H1 (cell line): ENCODE measurements at regions not wholly inside any gene's neighbourhood (a gene's known extent, or its start where the extent isn't known, plus 50 kb on each side); places are given as distances from the start of the nearest gene placed in this dataset.

Experiments
- CTCF ChIA-PET: fragments of 300-600 bp; sonication (Branson Sonifier 250); formaldehyde crosslinking; loops from one replicate; lab custom pipeline; 2021; ENCODE audit not compliant: partially characterized antibody; lab: Charles Lee
- POLR2A ChIA-PET: fragments of 300-600 bp; sonication (Branson Sonifier 250); formaldehyde crosslinking; loops from one replicate; lab custom pipeline; 2021; ENCODE audit warnings: inconsistent platforms; ENCODE audit not compliant: partially characterized antibody; lab: Charles Lee
- DNase-seq, 2 experiments: peaks; one replicate each; pipeline versions ENCODE4 v3.0.0 to v3.0.0-alpha.2; 2010 to 2022; ENCODE audit warnings: low spot score in 2 of 2, low read depth in 1 of 2, mixed read lengths in 1 of 2
- FAIRE-seq: peaks from 2 replicates; lab custom pipeline; 2011; peaks lifted over from hg19 to GRCh38; lab: Jason Lieb, UNC
- H2AFZ ChIP-seq: 2 replicates; pipeline ENCODE4 v1.8.1; 2012; ENCODE audit warnings: low read length, inconsistent platforms
- H2AK5ac ChIP-seq: 2 replicates; pipeline ENCODE4 v1.6.1; 2013; ENCODE audit warnings: low read depth, low read length
- H2BK120ac ChIP-seq: replicated peaks from 2 replicates; pipeline ENCODE3; 2013; ENCODE audit warnings: low read depth, low read length, inconsistent platforms
- H2BK12ac ChIP-seq: 2 replicates; pipeline ENCODE4 v1.6.1; 2013; ENCODE audit warnings: low read depth, low read length
- H2BK15ac ChIP-seq: 2 replicates; pipeline ENCODE4 v1.6.1; 2013; ENCODE audit warnings: low read length
- H2BK20ac ChIP-seq: 2 replicates; pipeline ENCODE4 v1.6.1; 2013; ENCODE audit warnings: low read length
- H2BK5ac ChIP-seq: 2 replicates; pipeline ENCODE4 v1.6.1; 2013; ENCODE audit warnings: low read depth, low read length
- H3K14ac ChIP-seq: 2 replicates; pipeline ENCODE4 v1.6.1; 2013; ENCODE audit warnings: inconsistent platforms; ENCODE audit not compliant: insufficient read length
- H3K18ac ChIP-seq: 2 replicates; pipeline ENCODE4 v1.6.1; 2013; ENCODE audit warnings: low read length; ENCODE audit errors: extremely low read depth
- H3K23ac ChIP-seq: 2 replicates; pipeline ENCODE4 v1.6.1; 2013; ENCODE audit warnings: inconsistent platforms; ENCODE audit not compliant: insufficient read length
- H3K23me2 ChIP-seq: 2 replicates; pipeline ENCODE4 v1.6.1; 2013; ENCODE audit warnings: low read depth, low read length
- H3K27ac ChIP-seq: 2 replicates; pipeline ENCODE4 v1.6.1; 2011; ENCODE audit warnings: low read depth, low read length, inconsistent platforms
- H3K27me3 ChIP-seq, 4 experiments: replicated peaks in 1 of 4; 1 replicate in 1 of 4; 2 replicates in 3 of 4; pipeline versions ENCODE4 v1.6.1 to v1.8.1; 2011 to 2013; ENCODE audit warnings: low read length in 3 of 4, mild to moderate bottlenecking in 3 of 4, inconsistent platforms in 2 of 4, mixed read lengths in 2 of 4, moderate library complexity in 1 of 4; ENCODE audit not compliant: control insufficient read depth in 3 of 4, insufficient read depth in 3 of 4; ENCODE audit errors: extremely low read depth in 1 of 4
- H3K36me3 ChIP-seq, 4 experiments: 2 replicates each; pipeline versions ENCODE4 v1.6.1 to v1.8.1; 2011 to 2013; ENCODE audit warnings: mild to moderate bottlenecking in 4 of 4, low read length in 3 of 4, moderate library complexity in 2 of 4, control low read depth in 1 of 4, inconsistent platforms in 1 of 4; ENCODE audit not compliant: insufficient read depth in 4 of 4, control insufficient read depth in 2 of 4
- H3K4ac ChIP-seq: replicated peaks from 2 replicates; pipeline ENCODE3; 2013; ENCODE audit warnings: low read length, low read depth, mixed read lengths, inconsistent platforms; ENCODE audit not compliant: insufficient read length
- H3K4me1 ChIP-seq, 4 experiments: replicated peaks in 1 of 4; 1 replicate in 1 of 4; 2 replicates in 3 of 4; pipeline versions ENCODE4 v1.6.1 to v1.8.1; 2011 to 2013; ENCODE audit warnings: low read length in 3 of 4, inconsistent platforms in 2 of 4, mixed read lengths in 1 of 4; ENCODE audit not compliant: insufficient read depth in 4 of 4, control insufficient read depth in 3 of 4
- H3K4me2 ChIP-seq, 2 experiments: 2 replicates each; pipeline versions ENCODE4 v1.6.1 to v1.8.1; 2011 to 2013; ENCODE audit warnings: low read depth in 2 of 2, low read length in 2 of 2, control low read depth in 1 of 2, inconsistent platforms in 1 of 2, mild to moderate bottlenecking in 1 of 2; ENCODE audit not compliant: insufficient read depth in 1 of 2
- H3K4me3 ChIP-seq, 4 experiments: fragments of 200-600, 300-600 bp in 1 of 4; sonication (generic), shearing (Covaris generic), sonication (Bioruptor Twin) in 1 of 4; 2 replicates each; pipeline versions ENCODE4 v1.5.1 to v1.8.1; 2011 to 2016; ENCODE audit warnings: low read length in 4 of 4, low read depth in 3 of 4, control low read depth in 2 of 4, inconsistent platforms in 2 of 4, mild to moderate bottlenecking in 2 of 4, mixed read lengths in 1 of 4, moderate library complexity in 1 of 4; ENCODE audit not compliant: insufficient read depth in 2 of 4; ENCODE audit errors: extremely low read depth in 1 of 4
- H3K56ac ChIP-seq: replicated peaks from 2 replicates; pipeline ENCODE3; 2013; ENCODE audit warnings: low read depth, mild to moderate bottlenecking, mixed read lengths, low read length, inconsistent platforms; ENCODE audit not compliant: insufficient read length
- H3K79me1 ChIP-seq: 2 replicates; pipeline ENCODE4 v1.6.1; 2013; ENCODE audit warnings: low read depth, low read length, control low read depth
- H3K79me2 ChIP-seq, 2 experiments: 2 replicates each; pipeline versions ENCODE4 v1.6.1 to v1.8.1; 2012 to 2013; ENCODE audit warnings: low read length in 2 of 2, mild to moderate bottlenecking in 2 of 2, inconsistent platforms in 1 of 2; ENCODE audit not compliant: insufficient read depth in 2 of 2, control insufficient read depth in 1 of 2
- H3K9ac ChIP-seq, 4 experiments: replicated peaks in 1 of 4; 1 replicate in 1 of 4; 2 replicates in 3 of 4; pipeline versions ENCODE4 v1.6.1 to v1.8.1; 2011 to 2013; ENCODE audit warnings: low read depth in 3 of 4, low read length in 3 of 4, control low read depth in 2 of 4, mild to moderate bottlenecking in 2 of 4, moderate library complexity in 2 of 4, inconsistent platforms in 1 of 4; ENCODE audit errors: extremely low read depth in 1 of 4
- H3K9me3 ChIP-seq, 2 experiments: 2 replicates each; pipeline versions ENCODE4 v1.6.1 to v1.8.1; 2012 to 2013; ENCODE audit warnings: mild to moderate bottlenecking in 2 of 2, moderate library complexity in 2 of 2, control low read depth in 1 of 2, inconsistent platforms in 1 of 2, low read depth in 1 of 2, low read length in 1 of 2, mixed read lengths in 1 of 2; ENCODE audit not compliant: insufficient read depth in 2 of 2
- H4K20me1 ChIP-seq, 2 experiments: replicated peaks in 1 of 2; 2 replicates each; pipeline versions ENCODE3 to v1.8.1; 2011 to 2013; ENCODE audit warnings: inconsistent platforms in 2 of 2, low read length in 2 of 2, mild to moderate bottlenecking in 1 of 2; ENCODE audit not compliant: insufficient read depth in 2 of 2, control insufficient read depth in 1 of 2
- H4K5ac ChIP-seq: 2 replicates; pipeline ENCODE4 v1.6.1; 2013; ENCODE audit warnings: low read length, low read depth, mixed read lengths, inconsistent platforms; ENCODE audit not compliant: insufficient read length
- H4K8ac ChIP-seq: 2 replicates; pipeline ENCODE4 v1.8.0; 2013; ENCODE audit warnings: mild to moderate bottlenecking, moderate library complexity, low read length, inconsistent platforms; ENCODE audit not compliant: insufficient read depth; ENCODE audit errors: extremely low read depth
- H4K91ac ChIP-seq: replicated peaks from 2 replicates; pipeline ENCODE3; 2013; ENCODE audit warnings: low read length, mixed read lengths, inconsistent platforms; ENCODE audit not compliant: insufficient read length
- CEBPB ChIP-seq: IDR thresholded peaks from 2 replicates; pipeline ENCODE4 v1.6.1; 2012; ENCODE audit warnings: low read depth, low read length
- CREB1 ChIP-seq: IDR thresholded peaks from 2 replicates; pipeline ENCODE4 v1.6.1; 2012; ENCODE audit warnings: inconsistent platforms
- CTBP2 ChIP-seq: IDR thresholded peaks from 2 replicates; pipeline ENCODE4 v1.7.0; 2011; ENCODE audit warnings: borderline replicate concordance, mild to moderate bottlenecking, moderate library complexity, mixed read lengths, low read length; ENCODE audit not compliant: insufficient read depth, insufficient read length
- EGR1 ChIP-seq: IDR thresholded peaks from 2 replicates; pipeline ENCODE4 v1.6.1; 2011; ENCODE audit warnings: low read depth, low read length, borderline replicate concordance
- EZH2 ChIP-seq: fragments of 200-600 bp; sonication (generic); IDR thresholded peaks from 2 replicates; pipeline ENCODE4 v1.7.1; 2012; ENCODE audit warnings: low read depth, mild to moderate bottlenecking, moderate library complexity, low read length, inconsistent platforms; ENCODE audit not compliant: severe bottlenecking
- FOSL1 ChIP-seq: IDR thresholded peaks from 2 replicates; pipeline ENCODE4 v1.6.1; 2011; ENCODE audit warnings: mild to moderate bottlenecking, low read depth, low read length, moderate library complexity; ENCODE audit not compliant: insufficient read depth
- HDAC6 ChIP-seq: IDR thresholded peaks from one replicate; pipeline ENCODE4 v1.7.1; 2012; ENCODE audit warnings: low read depth, mild to moderate bottlenecking, inconsistent platforms, low read length, moderate library complexity
- MAX ChIP-seq: IDR thresholded peaks from 2 replicates; pipeline ENCODE4 v1.6.1; 2012; ENCODE audit warnings: inconsistent platforms
- RFX5 ChIP-seq: IDR thresholded peaks from 2 replicates; pipeline ENCODE4 v1.6.1; 2011; ENCODE audit warnings: low read depth, low read length, improper control_type of control experiment, borderline replicate concordance
- SIN3A ChIP-seq, 2 experiments: IDR thresholded peaks in 1 of 2; conservative IDR thresholded peaks in 1 of 2; 2 replicates each; pipeline ENCODE4 v1.6.1; 2011 to 2012; ENCODE audit warnings: low read length in 2 of 2, improper control_type of control experiment in 1 of 2, low read depth in 1 of 2, mild to moderate bottlenecking in 1 of 2
- SIX5 ChIP-seq: IDR thresholded peaks from 2 replicates; pipeline ENCODE4 v1.6.1; 2011; ENCODE audit warnings: mild to moderate bottlenecking, low read depth, low read length
- SRF ChIP-seq: IDR thresholded peaks from 2 replicates; pipeline ENCODE4 v1.6.1; 2011; ENCODE audit warnings: mild to moderate bottlenecking, low read depth, low read length, moderate library complexity
- USF2 ChIP-seq: IDR thresholded peaks from 2 replicates; pipeline ENCODE4 v1.6.1; 2011; ENCODE audit warnings: low read length, improper control_type of control experiment
- YY1 ChIP-seq: IDR thresholded peaks from 2 replicates; pipeline ENCODE4 v1.6.1; 2011; ENCODE audit warnings: low read depth, mild to moderate bottlenecking, low read length
- WGBS, 2 experiments: shearing (Covaris generic) in 1 of 2; methylation state at CpG; one replicate each; pipeline versions ENCODE4 v1.1.6 to v1.1.7; 2013 to 2015; ENCODE audit warnings: low lambda C conversion rate in 2 of 2, mixed read lengths in 2 of 2, inconsistent platforms in 1 of 2, low coverage in 1 of 2, missing lambda C conversion rate in 1 of 2; ENCODE audit not compliant: insufficient replicate concordance in 2 of 2, insufficient coverage in 1 of 2, insufficient read length in 1 of 2; ENCODE audit errors: extremely low coverage in 1 of 2, missing lambda C conversion rate in 1 of 2; 5-methylcytosine and 5-hydroxymethylcytosine counted together

GRCh38 chr2:163351143-163351542 is 384.7 kb downstream of the FIGN start:
- H3K4me1 ChIP-seq: peaks cover 0 to 12% (median 5%) of the 10 kb centered on the region in 4 experiments; a peak in 4 of 7 replicates
- no peak overlapping the region for H3K14ac ChIP-seq
- WGBS, 2 experiments: 72% methylated on average over 3 of the region's 3 CpGs; no CpG with 5 or more reads in 1 of the 2 experiments
- H3K56ac ChIP-seq: no peak overlapping the region
- no peak overlapping the region for H3K18ac ChIP-seq
- H2AFZ ChIP-seq: no peak overlapping the region
- H3K9me3 ChIP-seq: no peaks in the 10 kb centered on the region
- no peaks in the 10 kb centered on the region for H3K79me2 ChIP-seq
- H2BK20ac ChIP-seq: no peak overlapping the region
- H3K27ac ChIP-seq: no peak overlapping the region
- H3K27me3 ChIP-seq: no peaks in the 10 kb centered on the region
- no peak overlapping the region for H2BK15ac ChIP-seq
- DNase-seq (no peak), FAIRE-seq (no peak)
- H4K20me1 ChIP-seq: no peaks in the 10 kb centered on the region
- H4K8ac ChIP-seq: no peak overlapping the region
- H3K36me3 ChIP-seq: no peaks in the 10 kb centered on the region
- no peaks in the 10 kb centered on the region for H3K79me1 ChIP-seq
- no peak overlapping the region for H3K4me3 ChIP-seq
- no peak overlapping the region for H2BK5ac ChIP-seq
- H2AK5ac ChIP-seq: no peak overlapping the region
- H3K4me2 ChIP-seq: no peak overlapping the region
- H3K9ac ChIP-seq: no peak overlapping the region
- ChIA-PET CTCF (interaction anchor here (0.9 kb wide), 2 partner anchors 23 to 196 kb away, joined by 3 read pairs; no protein-coding TSS in a partner anchor), POLR2A (no interaction called here)
- H3K23ac ChIP-seq: no peak overlapping the region
- peaks cover 3% of the 10 kb centered on the region; the same call in 1 of the 2 replicates for H3K23me2 ChIP-seq
- H4K91ac ChIP-seq: no peak overlapping the region
- H3K4ac ChIP-seq: no peak overlapping the region
- no peak overlapping the region for H2BK120ac ChIP-seq
- H4K5ac ChIP-seq: no peak overlapping the region
- no peak overlapping the region for H2BK12ac ChIP-seq
- TF ChIP-seq YY1 (no peak), CREB1 (no peak), SIN3A (conservative IDR thresholded peaks at IDR 0.05 in 1 of 2, IDR thresholded peaks at IDR 0.05 in 1 of 2; ENCODE audit: low read depth in 1 of 2, low read length in 2 of 2) (no peak), MAX (no peak), SIX5 (no peak), HDAC6 (no peak), EZH2 (no peak), CEBPB (no peak), RFX5 (no peak), EGR1 (no peak), CTBP2 (no peak), SRF (no peak), FOSL1 (no peak), USF2 (no peak)
